Ascending aorta (tissue), 2 donors: ENCODE measurements at regions not wholly inside any gene's neighbourhood (a gene's known extent, or its start where the extent isn't known, plus 50 kb on each side); places are given as distances from the start of the nearest gene placed in this dataset.
"Not testable (repeated sequence)": the region's sequence is repeated elsewhere in the genome, so short reads cannot be mapped to it uniquely, and the experiment has no call there.

Experiments used
- DNase-seq, 2 donors: peaks; one replicate each; pipeline ENCODE4 v3.0.0-alpha.2; 2019; ENCODE audit warnings: low spot score in 2 of 2
- H3K27ac ChIP-seq, 2 donors: fragments of 200-600 bp; sonication (generic); one replicate each; pipeline ENCODE4 v1.5.1; 2016 to 2017; ENCODE audit warnings: mild to moderate bottlenecking in 1 of 2
- H3K27me3 ChIP-seq: fragments of 200-600 bp; sonication (generic); one replicate; pipeline ENCODE4 v1.5.1; 2017
- H3K36me3 ChIP-seq, 2 donors: fragments of 200-600 bp; sonication (generic); one replicate each; pipeline ENCODE4 v1.5.1; 2016
- H3K4me1 ChIP-seq, 2 donors: fragments of 200-600 bp; sonication (generic); one replicate each; pipeline ENCODE4 v1.5.1; 2016 to 2017; ENCODE audit warnings: mild to moderate bottlenecking in 1 of 2
- H3K4me3 ChIP-seq, 2 donors: fragments of 200-600 bp; sonication (generic); one replicate each; pipeline ENCODE4 v1.5.1; 2016 to 2017; ENCODE audit warnings: mild to moderate bottlenecking in 1 of 2
- H3K9me3 ChIP-seq, 2 donors: fragments of 200-600 bp; sonication (generic); one replicate each; pipeline ENCODE4 v1.5.1; 2016
- CTCF ChIP-seq, 3 experiments: fragments of 200-600 bp in 2 of 3; fragments of 450-650 bp in 1 of 3; sonication (generic) in 2 of 3; IDR thresholded peaks; one replicate each; pipeline ENCODE4 v1.5.1; 2016 to 2019; ENCODE audit warnings: antibody characterized with exemption in 3 of 3, mild to moderate bottlenecking in 1 of 3, moderate library complexity in 1 of 3
- intact Hi-C: fragments of 100-400 bp; cut with DNase I; formaldehyde crosslinking; loops from one replicate; pipeline ENCODE4 v1.15.1; 2023

DNA sequence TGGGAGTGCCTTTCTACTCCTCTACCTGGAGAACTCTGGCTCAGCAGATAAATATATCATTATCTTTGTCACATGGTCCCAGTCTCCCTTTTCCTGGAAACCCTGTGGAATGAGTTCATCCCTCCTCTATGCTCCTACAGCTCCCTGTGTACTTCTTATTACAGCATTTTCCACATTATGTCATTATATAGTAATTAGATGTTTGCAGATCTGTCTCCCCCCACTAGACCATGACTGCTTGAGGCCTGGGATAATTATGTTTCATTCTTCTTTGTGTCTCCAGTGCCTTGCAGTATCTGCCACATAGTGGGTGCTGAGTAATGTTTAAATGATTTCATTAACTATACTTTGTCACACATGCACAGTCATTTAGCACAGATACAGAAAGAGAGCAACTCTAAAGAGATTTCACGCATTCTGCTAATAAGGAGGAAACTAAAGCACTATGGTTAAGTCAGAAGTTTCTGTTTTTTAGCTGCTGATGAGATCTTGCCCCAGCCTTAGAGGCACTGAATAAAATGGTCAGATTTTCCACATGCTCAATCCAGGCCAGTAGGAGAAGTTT, 66.1 kb upstream of the DIAPH3 start:
- no peaks in the 10 kb centered on the region for H3K9me3 ChIP-seq
- no peak overlapping the region for H3K4me3 ChIP-seq
- intact Hi-C loops: no loop called here
- no peak overlapping the region for H3K27ac ChIP-seq
- H3K27me3 ChIP-seq: no peaks in the 10 kb centered on the region
- DNase-seq: no peak
- H3K4me1 ChIP-seq: no peaks in the 10 kb centered on the region
- TF ChIP-seq CTCF (IDR thresholded peaks at IDR 0.05): no peak
- H3K36me3 ChIP-seq: no peaks in the 10 kb centered on the region

DNA sequence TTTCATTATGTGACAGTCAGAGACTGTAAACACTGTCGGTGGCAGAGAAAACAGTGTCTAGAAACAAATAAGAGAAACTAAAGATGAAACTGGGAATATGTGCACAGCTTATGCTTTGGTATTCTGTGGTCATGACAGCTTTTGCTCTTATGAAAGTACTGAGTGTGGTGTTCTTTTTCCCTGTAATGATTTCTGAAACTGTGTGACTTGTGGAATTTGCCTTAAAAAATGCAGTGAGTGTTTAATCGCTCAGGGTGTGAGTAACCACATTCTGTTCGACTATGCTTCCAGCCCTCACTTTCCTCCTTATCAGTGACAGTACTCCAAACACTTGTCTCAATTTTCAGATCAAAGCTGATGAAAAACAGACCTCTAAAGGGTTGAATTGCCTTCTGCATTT, 66.9 kb upstream of the DIAPH3 start:
- no peaks in the 10 kb centered on the region for H3K36me3 ChIP-seq
- TF ChIP-seq CTCF (IDR thresholded peaks at IDR 0.05): no peak
- no peaks in the 10 kb centered on the region for H3K27me3 ChIP-seq
- no peak overlapping the region for H3K27ac ChIP-seq
- no peak overlapping the region for H3K4me3 ChIP-seq
- intact Hi-C loops: no loop called here
- H3K4me1 ChIP-seq: no peaks in the 10 kb centered on the region
- DNase-seq: no peak
- no peaks in the 10 kb centered on the region for H3K9me3 ChIP-seq

DNA sequence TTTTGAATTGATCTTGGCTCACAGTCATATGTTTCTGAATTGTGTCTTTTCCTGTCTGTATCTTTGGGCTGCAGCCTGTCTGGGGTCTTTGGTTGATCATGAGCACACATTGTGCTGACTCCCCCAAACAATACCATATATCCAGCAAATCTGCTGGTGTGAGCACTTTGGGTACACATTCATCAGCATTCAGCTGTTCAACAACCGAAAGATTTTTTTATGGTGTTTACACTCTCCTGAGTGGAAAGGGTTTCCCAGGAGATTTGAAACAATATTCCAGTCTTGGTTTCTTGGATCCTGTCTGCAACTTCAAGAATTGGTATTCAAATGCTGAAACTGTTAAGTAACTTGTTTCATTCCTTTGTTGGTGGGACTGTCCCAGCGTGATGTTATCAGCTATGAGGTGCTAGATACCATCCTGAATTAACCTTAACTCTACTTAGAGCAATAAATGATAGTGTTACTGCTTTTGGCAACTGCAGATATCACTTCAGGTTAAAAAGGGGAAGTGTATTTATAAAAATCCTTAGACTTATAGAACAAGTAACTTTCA, 78.4 kb upstream of the DIAPH3 start:
- no peak overlapping the region for H3K4me3 ChIP-seq
- H3K4me1 ChIP-seq: no peaks in the 10 kb centered on the region
- no peaks in the 10 kb centered on the region for H3K36me3 ChIP-seq
- no peak for TF ChIP-seq CTCF (IDR thresholded peaks at IDR 0.05)
- no peaks in the 10 kb centered on the region for H3K27me3 ChIP-seq
- H3K27ac ChIP-seq: no peak overlapping the region
- no peak for DNase-seq
- intact Hi-C loops: no loop called here
- no peaks in the 10 kb centered on the region for H3K9me3 ChIP-seq

DNA sequence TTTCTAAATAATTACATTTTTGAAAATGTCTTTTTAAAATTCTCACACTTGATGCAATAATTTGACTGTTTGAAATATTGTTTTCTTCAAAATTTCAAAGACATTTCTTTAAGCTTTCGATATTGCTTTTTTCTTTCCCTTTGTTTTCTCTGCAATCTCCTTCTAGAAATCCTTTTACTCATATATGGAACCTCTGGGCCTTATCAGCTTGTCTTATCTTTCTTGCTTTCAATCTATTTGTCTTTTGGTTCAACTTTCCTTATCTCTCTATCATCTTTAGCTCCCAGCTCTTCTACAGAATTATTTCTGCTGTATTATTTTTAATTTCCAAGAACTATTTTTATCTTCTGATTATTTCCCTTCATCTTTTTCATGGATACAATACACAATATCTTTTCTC, 80.7 kb upstream of the DIAPH3 start:
- Histone ChIP-seq H3K4me1 (no peaks in the 10 kb centered on the region), H3K4me3 (no peak overlapping the region), H3K9me3 (no peaks in the 10 kb centered on the region), H3K36me3 (no peaks in the 10 kb centered on the region), H3K27ac (no peak overlapping the region), H3K27me3 (no peaks in the 10 kb centered on the region)
- intact Hi-C loops: no loop called here
- DNase-seq: no peak
- no peak for TF ChIP-seq CTCF (IDR thresholded peaks at IDR 0.05)

DNA sequence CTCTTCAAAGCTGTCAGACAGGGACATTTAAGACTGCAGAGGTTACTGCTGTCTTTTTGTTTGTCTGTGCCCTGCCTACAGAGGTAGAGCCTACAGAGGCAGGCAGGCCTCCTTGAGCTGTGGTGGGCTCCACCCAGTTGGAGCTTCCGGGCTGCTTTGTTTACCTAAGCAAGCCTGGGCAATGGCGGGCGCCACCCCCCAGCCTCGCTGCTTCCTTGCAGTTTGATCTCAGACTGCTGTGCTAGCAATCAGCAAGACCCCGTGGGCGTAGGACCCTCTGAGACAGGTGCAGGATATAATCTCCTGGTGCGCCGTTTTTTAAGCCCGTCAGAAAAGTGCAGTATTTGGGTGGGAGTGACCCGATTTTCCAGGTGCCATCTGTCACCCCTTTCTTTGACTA, 87.7 kb upstream of the DIAPH3 start:
- H3K36me3 ChIP-seq, H3K27me3 ChIP-seq, H3K4me3 ChIP-seq, H3K27ac ChIP-seq, H3K4me1 ChIP-seq, H3K9me3 ChIP-seq, DNase-seq, intact Hi-C loops: not testable (repeated sequence)

DNA sequence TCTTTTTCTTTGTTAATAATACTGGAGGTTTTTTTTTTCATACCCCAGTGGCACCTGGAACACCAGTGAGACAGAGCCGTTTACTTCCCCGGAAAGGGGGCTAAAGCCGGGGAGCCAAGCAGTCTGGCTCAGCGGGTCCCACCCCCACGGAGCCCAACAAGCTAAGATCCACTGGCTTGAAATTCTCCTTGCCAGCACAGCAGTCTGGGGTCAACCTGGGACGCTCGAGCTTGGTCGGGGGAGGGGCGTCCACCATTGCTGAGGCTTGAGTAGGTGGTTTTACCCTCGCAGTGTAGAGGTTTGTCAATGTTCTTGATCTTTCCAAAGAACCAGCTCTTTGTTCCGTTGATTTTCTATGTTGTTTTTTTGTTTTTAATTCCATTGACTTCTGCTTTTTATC, 94.6 kb upstream of the DIAPH3 start:
- no peak overlapping the region for H3K27ac ChIP-seq
- no peaks in the 10 kb centered on the region for H3K36me3 ChIP-seq
- H3K4me3 ChIP-seq: no peak overlapping the region
- intact Hi-C loops: no loop called here
- no peaks in the 10 kb centered on the region for H3K4me1 ChIP-seq
- H3K9me3 ChIP-seq: no peaks in the 10 kb centered on the region
- DNase-seq: no peak
- H3K27me3 ChIP-seq: no peaks in the 10 kb centered on the region
- TF ChIP-seq CTCF (IDR thresholded peaks at IDR 0.05): no peak
